IPS DF 6.9 (cell line): ENCODE measurements at regions not wholly inside any gene's neighbourhood (a gene's known extent, or its start where the extent isn't known, plus 50 kb on each side); places are given as distances from the start of the nearest gene placed in this dataset.

Source experiments
- DNase-seq: peaks from one replicate; pipeline ENCODE4 v3.0.0-alpha.2; 2013; ENCODE audit warnings: low read depth, low spot score
- H3K27ac ChIP-seq: one replicate; pipeline ENCODE4 v1.5.1; 2013; ENCODE audit warnings: low read length, control low read depth
- H3K27me3 ChIP-seq: 2 replicates; pipeline ENCODE4 v1.6.1; 2013; ENCODE audit warnings: mild to moderate bottlenecking, low read length; ENCODE audit not compliant: control insufficient read depth, insufficient read depth
- H3K36me3 ChIP-seq: 2 replicates; pipeline ENCODE4 v1.6.1; 2013; ENCODE audit warnings: low read length; ENCODE audit not compliant: control insufficient read depth, insufficient read depth
- H3K4me1 ChIP-seq: 2 replicates; pipeline ENCODE4 v1.6.1; 2013; ENCODE audit warnings: low read length; ENCODE audit not compliant: control insufficient read depth, insufficient read depth
- H3K4me3 ChIP-seq: 2 replicates; pipeline ENCODE4 v1.5.1; 2013; ENCODE audit warnings: mild to moderate bottlenecking, low read length
- H3K9me3 ChIP-seq: 2 replicates; pipeline ENCODE4 v1.6.1; 2013; ENCODE audit warnings: low read length, inconsistent platforms; ENCODE audit not compliant: control insufficient read depth, insufficient read depth
- WGBS: extraction: QIAGEN DNeasy Blood & Tissue Kit; methylation state at CpG from one replicate; pipeline ENCODE4 v1.1.7; 2013; ENCODE audit warnings: mixed read lengths, missing lambda C conversion rate; ENCODE audit not compliant: insufficient read length, insufficient coverage; 5-methylcytosine and 5-hydroxymethylcytosine counted together

DNA sequence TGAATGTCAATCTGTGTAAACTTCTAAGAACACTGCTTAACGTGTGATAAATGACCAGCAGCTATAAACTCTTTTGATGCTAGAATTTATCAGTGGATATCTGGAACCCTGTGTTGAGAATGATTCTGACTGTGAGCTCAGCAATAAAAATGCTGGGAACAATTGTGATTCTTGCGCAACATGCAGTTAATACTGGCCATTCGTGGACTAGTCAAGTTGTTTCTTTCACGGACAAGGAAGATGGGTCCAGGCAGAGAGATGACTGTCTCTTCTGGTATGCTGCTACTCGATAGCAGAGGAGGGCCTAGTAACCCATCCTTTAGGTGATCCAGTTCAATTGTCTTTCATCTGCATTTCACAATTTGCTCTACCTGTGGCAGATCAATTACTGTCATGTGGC, 394.8 kb upstream of the IGFBP3 start:
- H3K9me3 ChIP-seq, result no peaks in the 10 kb centered on the region
- no peaks in the 10 kb centered on the region for H3K36me3 ChIP-seq
- no peak for DNase-seq
- H3K4me1 ChIP-seq, result no peaks in the 10 kb centered on the region
- no peaks in the 10 kb centered on the region for H3K27me3 ChIP-seq
- WGBS, result no CpG with 5 or more reads among the region's 5 CpGs
- no peak overlapping the region for H3K4me3 ChIP-seq
- no peak overlapping the region for H3K27ac ChIP-seq

GRCh38 chr7:46301677-46302076, 380.6 kb upstream of the IGFBP3 start:
- H3K27me3 ChIP-seq, result no peaks in the 10 kb centered on the region
- no peak overlapping the region for H3K27ac ChIP-seq
- DNase-seq, result no peak
- no peaks in the 10 kb centered on the region for H3K9me3 ChIP-seq
- WGBS, result no CpG with 5 or more reads among the region's 1 CpG
- H3K4me1 ChIP-seq, result no peaks in the 10 kb centered on the region
- H3K36me3 ChIP-seq, result no peaks in the 10 kb centered on the region
- no peak overlapping the region for H3K4me3 ChIP-seq

DNA sequence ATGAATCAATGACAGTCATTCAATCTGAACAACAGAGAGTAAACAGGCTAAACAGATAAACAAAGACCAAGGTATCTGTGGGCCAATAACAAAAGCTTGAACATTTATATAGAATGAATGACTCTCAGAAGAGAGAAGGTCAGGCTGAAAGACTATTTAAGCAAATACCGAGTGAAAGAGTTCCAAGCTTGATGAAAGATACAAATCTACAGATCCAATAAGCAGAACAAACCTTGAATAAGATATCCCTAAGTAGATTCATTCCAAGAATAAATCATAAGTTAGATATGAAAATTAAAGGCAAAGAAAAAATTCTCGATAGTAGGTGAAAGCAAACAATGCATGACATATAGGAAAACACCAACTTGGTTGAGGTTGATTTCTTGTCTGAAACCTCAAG, 376.4 kb upstream of the IGFBP3 start:
- H3K36me3 ChIP-seq, result no peaks in the 10 kb centered on the region
- no CpG with 5 or more reads among the region's 2 CpGs for WGBS
- H3K27ac ChIP-seq, result no peak overlapping the region
- no peaks in the 10 kb centered on the region for H3K9me3 ChIP-seq
- H3K4me3 ChIP-seq, result no peak overlapping the region
- no peaks in the 10 kb centered on the region for H3K27me3 ChIP-seq
- no peaks in the 10 kb centered on the region for H3K4me1 ChIP-seq
- DNase-seq, result no peak

DNA sequence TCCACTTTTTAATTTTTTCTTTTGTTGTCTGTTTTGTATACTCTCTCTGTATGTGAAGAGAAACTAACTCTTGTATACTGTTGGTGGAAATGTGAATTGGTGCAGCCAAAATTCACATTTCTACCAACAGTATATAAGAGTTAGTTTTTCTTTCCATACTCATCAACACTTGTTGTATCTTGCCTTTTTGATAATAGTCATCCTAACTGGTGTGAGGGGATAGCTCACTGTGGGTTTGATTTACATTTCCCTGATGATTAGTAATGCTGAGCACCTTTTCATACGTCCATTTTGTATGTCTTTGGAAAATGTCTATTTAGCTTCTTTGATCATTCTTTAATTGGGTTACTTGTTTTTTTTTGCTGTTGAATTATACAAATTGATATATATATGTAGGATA, 375.5 kb upstream of the IGFBP3 start:
- Histone ChIP-seq H3K27me3 (no peaks in the 10 kb centered on the region), H3K4me3 (no peak overlapping the region), H3K36me3 (no peaks in the 10 kb centered on the region), H3K9me3 (no peaks in the 10 kb centered on the region), H3K4me1 (no peaks in the 10 kb centered on the region), H3K27ac (no peak overlapping the region)
- DNase-seq, result no peak
- no CpG with 5 or more reads among the region's 1 CpG for whole genome bisulfite sequencing

GRCh38 chr7:46294381-46294780, 373.3 kb upstream of the IGFBP3 start:
- H3K9me3 ChIP-seq, result no peaks in the 10 kb centered on the region
- H3K36me3 ChIP-seq, result no peaks in the 10 kb centered on the region
- no peaks in the 10 kb centered on the region for H3K4me1 ChIP-seq
- H3K27me3 ChIP-seq, result no peaks in the 10 kb centered on the region; the same call in 1 of the 2 replicates
- no peak overlapping the region for H3K4me3 ChIP-seq
- DNase-seq, result no peak
- no peak overlapping the region for H3K27ac ChIP-seq
- no CpG with 5 or more reads among the region's 5 CpGs for WGBS

- no peak overlapping the region for H3K27ac ChIP-seq
- no CpG with 5 or more reads among the region's 7 CpGs for WGBS
- no peak overlapping the region for H3K4me3 ChIP-seq
These were observed 371.7 kb upstream of the IGFBP3 start for GRCh38 chr7:46292741-46293140.

GRCh38 chr7:46291601-46292150, 370.6 kb upstream of the IGFBP3 start:
- H3K4me3 ChIP-seq, result no peak overlapping the region
- H3K36me3 ChIP-seq, result no peaks in the 10 kb centered on the region
- no CpG with 5 or more reads among the region's 4 CpGs for WGBS
- no peaks in the 10 kb centered on the region for H3K9me3 ChIP-seq
- H3K4me1 ChIP-seq, result no peaks in the 10 kb centered on the region
- H3K27me3 ChIP-seq, result no peaks in the 10 kb centered on the region; the same call in 1 of the 2 replicates
- DNase-seq, result no peak
- H3K27ac ChIP-seq, result no peak overlapping the region

More at GRCh38 chr7:46292741-46293140, 371.7 kb upstream of the IGFBP3 start:
- no peak for DNase-seq
- Histone ChIP-seq H3K27me3 (no peaks in the 10 kb centered on the region; the same call in 1 of the 2 replicates), H3K9me3 (no peaks in the 10 kb centered on the region), H3K4me1 (no peaks in the 10 kb centered on the region), H3K36me3 (no peaks in the 10 kb centered on the region)

- Histone ChIP-seq H3K27me3 (no peaks in the 10 kb centered on the region; the same call in 1 of the 2 replicates), H3K9me3 (no peaks in the 10 kb centered on the region), H3K4me3 (no peak overlapping the region), H3K4me1 (no peaks in the 10 kb centered on the region), H3K36me3 (no peaks in the 10 kb centered on the region), H3K27ac (no peak overlapping the region)
- DNase-seq, result no peak
- no CpG with 5 or more reads among the region's 5 CpGs for WGBS
These were observed 370.0 kb upstream of the IGFBP3 start for GRCh38 chr7:46291050-46291438.

GRCh38 chr7:46290374-46291049, 369.4 kb upstream of the IGFBP3 start:
- Histone ChIP-seq H3K36me3 (no peaks in the 10 kb centered on the region), H3K27ac (no peak overlapping the region), H3K4me3 (no peak overlapping the region), H3K4me1 (no peaks in the 10 kb centered on the region), H3K9me3 (no peaks in the 10 kb centered on the region), H3K27me3 (no peaks in the 10 kb centered on the region; the same call in 1 of the 2 replicates)
- DNase-seq, result no peak
- no CpG with 5 or more reads among the region's 1 CpG for WGBS

GRCh38 chr7:46288861-46289260, 367.8 kb upstream of the IGFBP3 start:
- Histone ChIP-seq H3K27me3 (no peaks in the 10 kb centered on the region; the same call in 1 of the 2 replicates), H3K4me3 (no peak overlapping the region), H3K4me1 (no peaks in the 10 kb centered on the region), H3K9me3 (no peaks in the 10 kb centered on the region), H3K27ac (no peak overlapping the region), H3K36me3 (no peaks in the 10 kb centered on the region)
- DNase-seq, result no peak
- no CpG with 5 or more reads among the region's 3 CpGs for WGBS

DNA sequence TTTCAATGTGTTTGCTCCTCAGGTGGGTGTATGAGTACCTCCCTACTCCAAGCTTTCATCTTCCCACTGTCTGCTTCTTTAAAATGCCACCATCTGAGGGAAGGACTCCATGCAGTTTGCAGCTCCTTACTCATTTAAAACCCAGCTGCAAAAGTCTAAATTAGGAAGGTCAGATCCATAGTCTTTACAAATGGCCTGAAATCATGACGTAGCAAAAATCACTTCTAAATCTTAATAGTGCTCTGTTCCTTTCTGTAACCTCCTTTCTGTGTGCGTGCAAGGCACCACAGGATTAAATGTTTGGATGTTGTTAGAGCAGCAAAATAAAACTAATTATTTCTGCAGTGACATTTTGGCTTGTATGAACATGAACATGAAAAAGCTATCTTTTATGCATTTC, 366.9 kb upstream of the IGFBP3 start:
- Histone ChIP-seq H3K4me3 (no peak overlapping the region), H3K4me1 (no peaks in the 10 kb centered on the region), H3K27ac (no peak overlapping the region), H3K36me3 (no peaks in the 10 kb centered on the region), H3K9me3 (no peaks in the 10 kb centered on the region), H3K27me3 (no peaks in the 10 kb centered on the region; the same call in 1 of the 2 replicates)
- DNase-seq, result no peak
- no CpG with 5 or more reads among the region's 2 CpGs for whole genome bisulfite sequencing
